NCI-H446 (cell line): ENCODE measurements at regions not wholly inside any gene's neighbourhood (a gene's known extent, or its start where the extent isn't known, plus 50 kb on each side); places are given as distances from the start of the nearest gene placed in this dataset.
"Not testable (repeated sequence)": the region's sequence is repeated elsewhere in the genome, so short reads cannot be mapped to it uniquely, and the experiment has no call there.

Experiments
- DNase-seq, 2 experiments: peaks; one replicate each; lab custom pipeline; 2025; lab: John Stamatoyannopoulos, UW

DNA sequence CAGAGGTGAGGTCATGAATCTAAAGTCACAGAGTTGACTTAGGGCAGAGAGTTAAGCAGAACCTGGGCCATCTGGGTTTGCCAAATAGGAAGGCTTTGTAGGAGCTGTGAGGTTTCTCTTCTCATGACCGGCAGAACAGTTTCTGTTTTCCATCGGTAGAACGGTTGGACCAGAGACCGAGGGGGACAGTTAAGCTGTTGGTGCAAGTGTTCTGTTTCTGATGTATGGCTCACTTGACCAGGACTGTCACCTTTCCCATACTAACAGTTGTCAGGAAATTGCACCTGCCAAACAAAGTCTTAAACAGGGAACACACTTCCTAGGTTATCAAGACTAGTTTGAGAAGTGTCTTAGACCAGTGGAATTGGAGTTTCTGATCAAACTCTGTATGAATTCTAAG is 158.3 kb downstream of the PDCD6IP start:
- no peak for DNase-seq

DNA sequence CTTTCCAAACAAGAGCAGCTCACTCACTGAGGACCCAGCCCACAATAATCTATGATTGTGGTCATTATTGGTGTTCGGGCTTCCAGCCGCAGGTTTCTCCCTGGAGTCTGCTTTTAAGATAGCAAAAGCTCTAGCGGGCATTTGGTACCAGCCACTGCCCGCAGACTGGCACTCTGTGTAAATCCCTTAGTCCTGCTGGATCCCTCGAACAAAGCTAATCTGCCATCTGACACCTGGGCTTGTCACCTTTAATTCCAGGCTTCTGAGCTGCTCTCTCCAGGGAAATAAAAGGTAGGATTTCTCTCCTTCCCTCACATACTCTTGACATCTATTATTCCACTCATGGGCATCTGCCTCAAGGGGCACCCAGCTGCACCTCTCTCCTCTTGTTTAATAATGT is 158.7 kb downstream of the PDCD6IP start:
- DNase-seq = no peak

DNA sequence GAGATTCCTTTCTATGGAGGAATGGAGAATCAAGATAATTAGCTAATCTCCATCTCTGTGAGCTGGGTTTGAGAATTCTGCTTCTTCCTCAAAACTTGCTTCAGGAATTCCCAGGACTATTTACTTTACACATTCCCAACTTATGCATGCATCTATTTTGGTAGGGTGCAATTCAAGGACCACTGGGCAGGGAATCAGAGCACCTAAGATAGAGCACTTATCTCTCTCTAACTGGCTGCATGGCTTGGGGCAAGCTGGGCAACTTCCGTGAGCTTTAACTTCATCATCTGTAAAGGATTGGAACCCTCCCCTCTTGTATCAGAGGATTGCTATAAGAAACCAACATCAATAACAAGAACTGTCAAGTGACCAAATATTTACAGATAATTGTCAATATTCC is 160.2 kb downstream of the PDCD6IP start:
- no peak for DNase-seq

DNA sequence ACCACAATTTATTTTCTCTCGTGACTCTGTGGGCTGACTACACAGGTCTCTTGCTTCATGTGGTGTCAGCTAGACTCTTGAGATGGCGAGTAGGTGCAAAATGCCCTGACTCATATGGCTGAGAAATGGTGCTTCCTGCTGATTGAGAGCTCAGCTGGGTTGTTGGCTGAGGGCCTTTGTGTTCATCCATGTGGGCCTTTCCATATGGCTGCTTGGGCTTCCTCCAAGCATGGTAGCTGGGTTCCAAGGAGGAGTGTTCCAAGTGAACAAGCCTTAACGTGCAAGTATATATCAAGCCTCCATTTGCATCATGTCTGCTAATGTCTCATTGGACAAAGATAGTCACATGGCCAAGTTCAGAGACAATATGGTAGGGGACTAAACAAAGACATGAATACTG is 164.0 kb downstream of the PDCD6IP start:
- peak; percentile 19 to 83 for DNase-seq

DNA sequence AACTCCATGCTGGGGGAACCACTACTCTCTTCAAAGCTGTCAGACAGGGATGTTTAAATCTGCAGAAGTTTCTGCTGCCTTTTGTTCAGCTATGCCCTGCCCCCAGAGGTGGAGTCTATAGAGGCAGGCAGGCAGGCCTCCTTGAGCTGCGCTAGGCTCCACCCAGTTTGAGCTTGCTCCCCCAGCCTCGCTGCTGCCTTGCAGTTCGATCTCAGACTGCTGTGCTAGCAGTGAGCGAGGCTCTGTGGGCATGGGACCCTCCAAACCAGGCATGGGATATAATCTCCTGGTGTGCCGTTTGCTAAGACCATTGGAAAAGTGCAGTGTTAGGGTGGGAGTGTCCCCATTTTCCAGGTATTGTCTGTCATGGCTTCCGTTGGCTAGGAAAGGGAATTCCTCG is 171.8 kb downstream of the PDCD6IP start:
- not testable (repeated sequence) for DNase-seq

DNA sequence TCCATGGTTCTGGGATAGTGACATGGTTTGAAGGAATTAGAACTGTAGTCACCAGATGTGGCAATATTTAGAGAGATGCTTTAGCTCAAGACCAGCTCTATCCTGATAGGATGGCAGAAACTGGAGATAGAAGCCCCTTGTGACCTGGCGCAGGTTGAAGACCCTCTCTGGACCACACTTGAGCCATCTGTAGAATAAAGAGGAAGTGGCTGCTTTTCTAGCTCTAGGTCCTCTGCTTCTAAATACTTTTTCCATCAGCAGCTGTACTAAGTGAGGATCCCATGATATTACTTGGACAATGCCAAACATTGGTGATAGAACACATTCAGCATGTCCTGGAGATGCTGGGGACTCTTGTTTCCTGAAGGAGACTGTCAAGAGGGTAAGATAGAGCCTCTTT is 172.6 kb downstream of the PDCD6IP start:
- no peak for DNase-seq

DNA sequence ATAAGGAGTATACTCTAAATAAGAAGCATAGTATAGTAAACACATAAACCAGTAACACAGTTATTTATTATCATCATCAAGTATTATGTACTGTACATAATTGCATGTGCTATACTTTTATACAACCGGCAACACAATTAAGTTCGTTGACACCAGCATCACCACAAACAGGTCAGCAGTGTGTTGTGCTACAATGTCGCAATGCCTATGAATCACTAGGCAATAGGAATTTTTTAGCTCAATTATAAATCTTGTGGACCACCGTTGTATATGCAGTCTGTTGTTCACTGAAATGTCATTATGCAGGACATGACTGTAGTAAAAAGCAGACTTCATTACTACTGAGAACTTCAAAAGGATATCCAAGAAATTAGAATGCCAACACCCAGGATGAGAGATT is 177.0 kb downstream of the PDCD6IP start:
- DNase-seq = no peak

DNA sequence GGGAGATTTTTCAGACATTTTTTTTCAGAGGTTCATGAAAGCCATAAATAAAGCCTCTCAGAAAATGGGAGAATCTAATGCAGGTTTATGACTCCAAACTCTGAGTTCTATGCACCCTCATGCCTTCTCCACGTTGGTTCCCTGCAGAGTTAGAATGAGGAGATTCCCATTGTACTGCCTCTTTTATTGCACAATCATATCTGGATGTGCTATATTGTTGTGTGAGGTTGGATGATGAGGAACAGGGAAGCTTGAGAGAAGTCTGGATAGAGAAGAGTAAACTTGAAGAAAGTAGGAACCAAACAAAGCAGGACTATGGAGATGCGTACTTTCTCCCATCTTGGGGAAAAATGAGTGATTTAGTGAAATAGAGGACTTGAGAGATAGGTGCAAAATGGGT is 178.8 kb downstream of the PDCD6IP start:
- DNase-seq = no peak

DNA sequence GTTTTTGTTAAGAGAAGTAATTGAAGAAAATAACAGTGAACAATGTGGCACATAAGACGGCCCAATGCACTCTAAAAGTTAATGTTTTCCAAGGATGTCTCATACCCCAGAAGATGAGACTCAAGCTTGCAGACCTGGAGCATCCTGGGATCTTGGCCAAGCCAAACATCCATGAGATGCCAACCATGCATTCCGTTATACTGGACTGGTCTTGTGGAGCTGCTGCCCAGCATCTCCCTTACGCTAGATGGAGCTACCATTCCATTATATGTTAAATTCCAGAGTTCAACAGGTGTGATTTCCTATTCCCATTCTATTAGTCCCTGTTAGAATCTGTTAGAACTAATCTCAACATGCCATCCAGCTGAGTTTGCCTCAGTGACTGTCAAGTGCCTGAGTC is 181.8 kb downstream of the PDCD6IP start:
- peak in 1 of 2 experiments; percentile 39 for DNase-seq

DNA sequence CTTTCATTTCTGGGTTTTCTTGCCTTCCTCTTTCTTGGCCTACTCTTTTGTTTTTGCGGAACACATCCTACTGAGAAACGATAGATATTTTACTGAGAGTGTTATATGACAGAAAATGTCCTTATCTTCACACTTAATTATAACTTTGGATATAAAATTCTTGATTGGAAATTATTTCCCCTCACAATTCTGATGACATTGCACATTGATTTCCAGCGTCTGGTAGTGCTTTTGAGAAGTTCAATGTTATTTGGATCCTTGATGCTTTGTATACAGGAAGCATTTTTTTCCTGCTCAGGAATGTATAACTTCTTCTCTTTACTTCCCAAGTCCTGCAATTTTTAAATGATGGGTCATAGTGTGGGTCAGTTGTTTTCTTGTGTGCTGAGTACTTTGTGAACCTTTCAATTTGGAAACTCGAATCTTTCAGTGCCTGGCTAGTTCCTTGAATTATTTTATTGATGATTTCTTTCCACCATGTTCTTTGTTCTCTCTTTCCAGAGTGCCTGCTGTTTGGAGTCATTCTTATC is 183.9 kb downstream of the PDCD6IP start:
- DNase-seq = no peak

DNA sequence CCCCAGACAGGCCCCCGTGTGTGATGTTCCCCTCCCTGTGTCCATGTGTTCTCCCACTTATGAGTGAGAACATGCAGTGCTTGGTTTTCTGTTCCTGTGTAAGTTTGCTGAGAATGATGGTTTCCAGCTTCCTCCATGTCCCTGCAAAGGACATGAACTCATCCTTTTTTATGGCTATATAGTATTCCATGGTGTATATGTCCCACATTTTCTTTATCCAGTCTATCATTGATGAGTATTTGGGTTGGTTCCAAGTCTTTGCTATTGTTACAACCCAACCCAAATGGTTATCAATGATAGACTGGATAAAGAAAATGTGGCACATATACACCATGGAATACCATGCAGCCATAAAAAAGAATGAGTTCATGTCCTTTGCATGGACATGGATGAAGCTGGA is 184.5 kb downstream of the PDCD6IP start:
- DNase-seq = not testable (repeated sequence)

DNA sequence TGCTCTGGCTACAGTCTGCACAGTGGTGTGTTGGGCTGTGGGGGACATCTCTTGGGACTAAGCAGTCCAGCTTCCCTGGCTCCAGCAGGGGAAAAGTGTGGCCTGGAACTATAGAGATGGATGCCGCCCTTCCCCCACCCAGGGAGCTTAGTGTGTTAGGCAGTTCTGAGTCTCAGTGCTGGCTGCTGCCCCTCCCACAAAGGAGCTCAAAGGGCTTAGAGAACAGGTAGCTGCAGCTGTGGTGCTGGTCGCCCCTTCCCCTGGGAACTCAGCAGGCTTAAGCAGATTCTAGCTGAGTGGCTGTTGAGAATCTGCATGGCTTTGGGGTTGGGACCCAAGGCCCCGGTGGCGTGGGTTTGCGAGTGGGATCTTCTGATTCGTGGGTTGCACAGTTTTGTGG is 190.8 kb downstream of the PDCD6IP start:
- no peak for DNase-seq

DNA sequence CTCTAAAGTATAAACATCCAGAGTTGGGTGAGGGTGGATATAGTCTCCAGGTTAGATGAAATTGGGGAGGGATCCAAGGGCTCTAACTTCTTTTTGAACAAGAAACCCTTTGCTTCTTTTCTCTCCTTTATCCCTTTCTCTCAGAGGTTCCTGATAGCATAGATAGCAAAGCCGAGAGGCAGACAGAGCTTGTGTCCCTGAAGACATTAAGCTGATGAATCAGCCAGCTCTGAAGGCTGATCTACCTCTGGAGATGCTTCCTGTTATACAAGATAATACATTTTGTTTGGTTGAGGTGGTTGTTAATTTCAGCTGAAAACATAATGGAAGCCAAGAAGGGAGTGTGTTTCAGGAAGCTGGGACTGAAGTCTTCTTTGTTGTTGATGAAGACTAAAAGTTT is 193.2 kb downstream of the PDCD6IP start:
- no peak for DNase-seq

DNA sequence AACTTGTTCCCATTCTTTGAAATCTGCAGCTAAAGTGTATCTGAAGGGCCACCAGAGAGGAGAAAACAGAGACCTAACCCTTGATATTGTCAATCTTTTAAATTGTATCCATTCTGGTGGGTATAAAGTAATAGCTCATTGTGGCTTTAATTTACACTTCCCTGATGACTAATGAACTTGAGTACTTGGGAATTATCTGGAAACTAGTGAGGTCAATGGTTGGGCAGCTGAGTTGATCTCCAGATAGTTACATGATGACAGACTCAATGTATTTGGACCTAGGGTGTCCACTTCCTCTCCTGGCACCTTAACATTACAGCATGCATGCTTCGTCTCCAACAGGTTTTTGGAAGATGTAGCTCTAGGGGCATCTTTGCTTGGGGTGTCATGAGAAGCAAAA is 195.2 kb downstream of the PDCD6IP start:
- no peak for DNase-seq

DNA sequence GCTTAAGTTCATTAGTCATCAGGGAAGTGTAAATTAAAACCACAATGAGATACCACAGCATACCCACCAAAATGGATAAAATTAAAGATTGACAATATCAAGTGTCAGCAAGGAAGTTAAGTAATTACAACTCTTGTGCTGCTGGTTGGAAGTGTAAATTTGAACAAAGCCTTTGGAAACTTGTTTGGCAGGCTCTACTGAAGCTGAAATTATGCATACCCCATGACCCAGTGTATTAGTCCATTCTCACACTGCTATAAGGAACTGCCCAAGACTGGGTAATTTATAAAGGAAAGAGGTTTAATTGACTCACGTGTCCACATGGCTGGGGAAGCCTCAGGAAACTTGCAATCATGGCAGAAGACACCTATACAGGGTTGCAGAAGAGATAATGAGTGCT is 196.1 kb downstream of the PDCD6IP start:
- DNase-seq = no peak

DNA sequence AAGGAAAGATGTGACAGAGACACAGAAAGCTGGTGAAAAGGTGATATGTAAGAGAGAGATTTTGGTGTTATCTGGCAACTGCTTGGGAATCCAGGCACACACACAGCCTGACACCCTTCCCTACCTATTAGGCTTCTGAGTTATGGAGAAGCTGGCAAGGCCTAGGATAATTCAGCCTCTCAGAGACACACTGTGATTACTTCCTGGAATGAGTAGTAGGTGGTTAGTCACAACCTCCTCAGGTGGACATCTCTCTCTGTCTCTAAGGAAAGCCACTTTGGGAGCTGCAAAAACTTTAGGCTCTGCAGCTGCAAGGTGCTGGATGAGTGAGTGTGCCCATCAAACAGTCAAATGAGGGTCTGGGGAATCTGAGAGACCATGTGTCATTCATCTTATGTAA is 201.9 kb downstream of the PDCD6IP start:
- no peak for DNase-seq

DNA sequence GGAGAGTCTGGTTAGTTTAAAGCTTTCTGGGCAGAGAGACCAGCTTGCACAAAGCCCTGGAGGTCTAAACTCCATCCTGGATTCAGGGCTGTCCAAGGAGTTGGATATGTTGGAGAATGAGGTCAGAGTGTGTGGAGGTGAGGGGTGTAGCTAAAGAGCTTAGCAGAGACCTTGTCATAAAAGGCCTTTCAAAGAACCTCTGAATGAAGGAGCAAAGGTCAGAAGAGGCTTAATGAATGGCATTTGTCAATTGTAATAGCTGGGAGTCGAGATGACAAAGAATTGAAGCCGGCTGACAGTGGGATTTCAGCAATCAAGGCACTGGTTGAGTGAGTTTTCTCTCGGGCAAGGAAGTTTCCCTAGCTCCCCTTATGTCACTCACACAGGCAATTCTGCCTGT is 202.6 kb downstream of the PDCD6IP start:
- DNase-seq = no peak

DNA sequence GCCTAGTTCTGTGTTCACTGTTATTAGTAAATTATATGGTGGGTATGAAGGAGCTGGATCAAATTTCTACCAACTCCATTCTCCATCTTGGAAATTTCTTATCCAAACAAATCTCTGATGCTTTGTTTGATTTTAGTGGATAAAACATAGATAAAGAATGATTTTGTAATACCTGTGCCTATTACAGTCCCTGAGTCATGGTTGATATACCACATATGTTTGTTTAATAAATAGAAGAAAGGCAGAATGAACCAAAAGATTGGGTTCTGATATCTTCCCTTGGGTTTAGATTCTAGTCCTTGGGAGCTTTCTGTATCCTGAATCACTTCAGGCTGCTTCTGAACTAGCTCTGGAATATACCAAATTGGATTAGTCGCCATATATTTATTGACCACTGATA is 203.6 kb downstream of the PDCD6IP start:
- no peak for DNase-seq

DNA sequence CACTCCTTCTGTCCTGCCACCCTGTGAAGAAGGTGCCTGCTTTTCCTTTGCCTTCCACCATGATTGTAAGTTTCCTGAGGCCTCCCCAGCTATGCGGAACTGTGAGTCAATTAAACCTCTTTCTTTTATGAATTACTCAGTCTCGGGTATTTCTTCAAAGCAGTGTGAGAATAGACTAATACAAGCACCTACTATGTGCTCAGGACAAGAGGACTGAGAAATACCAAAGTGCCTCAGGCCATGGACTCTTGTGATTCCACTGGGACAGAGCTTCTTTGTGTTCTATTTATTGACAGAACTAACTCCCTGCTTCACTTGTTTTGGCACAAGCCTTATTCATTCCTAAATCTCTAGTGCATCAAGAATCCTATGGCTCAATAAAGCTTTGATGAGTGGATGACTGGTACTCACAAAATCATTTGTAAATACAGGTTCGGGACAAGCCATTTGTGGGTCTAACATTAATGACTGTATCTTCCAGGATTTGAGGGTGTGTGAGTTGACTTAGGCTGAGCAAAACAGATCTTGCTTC is 204.2 kb downstream of the PDCD6IP start:
- no peak for DNase-seq

DNA sequence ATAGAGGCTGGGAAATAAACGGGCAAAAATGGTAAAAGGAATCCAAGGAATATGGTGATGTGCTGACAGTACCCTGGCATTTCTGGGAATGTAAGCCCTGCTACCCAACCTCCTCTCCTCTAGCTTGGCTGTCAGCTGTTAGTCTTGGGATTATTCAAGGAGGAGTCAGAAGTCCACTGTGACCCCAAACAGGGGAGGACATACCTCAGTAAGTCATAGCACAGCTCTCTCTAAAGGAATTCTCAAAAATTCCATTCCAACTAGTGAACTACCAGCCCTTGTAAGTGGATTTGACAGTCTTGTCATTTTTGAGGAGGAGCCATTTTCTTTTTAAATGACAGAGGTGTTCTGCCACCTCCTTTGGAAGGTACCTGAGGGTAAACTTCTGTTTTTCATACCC is 207.5 kb downstream of the PDCD6IP start:
- DNase-seq = no peak

DNA sequence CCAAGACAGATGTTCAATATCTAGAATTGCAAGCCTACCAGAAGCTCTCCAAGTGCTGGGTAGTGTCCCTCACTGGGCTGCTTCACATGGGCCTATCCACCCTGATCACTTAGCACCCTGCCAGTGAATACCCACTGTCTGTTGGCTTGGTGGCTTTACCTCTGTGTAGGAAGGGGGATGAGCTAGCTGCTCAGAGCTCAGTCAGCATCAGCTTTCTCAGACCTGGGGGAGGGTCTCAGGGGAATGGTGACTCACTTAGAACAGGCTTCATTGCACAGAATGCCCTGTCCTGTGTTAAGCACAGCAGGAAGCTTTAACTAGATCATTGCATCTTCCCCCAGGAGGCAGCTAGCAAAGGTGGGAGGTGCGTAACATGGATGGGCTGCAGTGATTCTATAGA is 209.8 kb downstream of the PDCD6IP start:
- no peak for DNase-seq

DNA sequence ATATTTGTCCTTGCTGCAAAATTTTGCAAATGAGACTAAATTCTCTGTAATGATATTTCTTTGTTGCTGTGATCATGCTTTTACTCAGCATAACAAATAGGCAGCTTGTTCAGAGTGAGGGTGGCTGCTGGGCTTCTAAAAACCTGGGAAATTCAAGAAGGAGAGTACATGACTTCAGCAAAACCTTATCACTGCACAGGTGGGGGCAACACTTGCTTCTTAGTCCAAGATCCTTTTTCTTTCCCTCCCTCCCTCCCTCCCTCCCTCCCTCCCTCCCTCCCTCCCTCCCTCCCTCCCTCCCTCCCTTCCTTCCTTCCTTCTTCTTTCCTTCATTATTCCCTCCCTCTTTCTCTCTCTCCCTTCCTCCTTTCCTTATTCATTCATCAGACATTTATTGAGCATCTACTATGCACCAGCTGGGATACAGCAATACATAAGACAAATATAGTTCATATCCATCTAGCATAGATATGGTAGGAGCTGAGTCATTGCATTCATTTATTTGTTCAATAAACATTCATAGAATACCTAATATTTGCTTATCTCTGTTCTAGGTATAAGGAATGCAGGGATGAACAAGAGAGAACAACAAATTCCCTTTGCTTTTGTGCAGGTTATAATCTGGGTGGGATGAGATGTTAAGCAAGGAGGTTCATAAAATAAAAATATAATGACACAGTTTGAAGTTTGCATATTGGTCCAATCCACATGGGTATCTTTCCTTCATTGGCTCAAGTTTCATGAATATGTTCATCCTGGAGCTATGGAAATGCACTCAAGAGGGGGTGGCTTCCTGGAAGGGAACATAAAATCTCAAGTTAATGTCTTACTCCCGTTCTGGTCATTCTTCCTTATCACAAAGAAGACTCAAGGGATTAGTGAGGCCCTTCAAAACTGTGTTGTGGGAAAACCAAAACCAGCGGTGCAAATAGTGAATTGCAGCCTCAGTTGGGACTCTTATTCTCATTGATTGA is 210.7 kb downstream of the PDCD6IP start:
- no peak for DNase-seq
